Fibroblast of peridontal ligament (primary cell): ENCODE measurements at regions not wholly inside any gene's neighbourhood (a gene's known extent, or its start where the extent isn't known, plus 50 kb on each side); places are given as distances from the start of the nearest gene placed in this dataset.
"Not testable (repeated sequence)": the region's sequence is repeated elsewhere in the genome, so short reads cannot be mapped to it uniquely, and the experiment has no call there.

Source experiments
- DNase-seq: peaks from one replicate; pipeline ENCODE4 v3.0.0-alpha.2; 2010; ENCODE audit errors: extremely low read depth

GRCh38 chr13:65309906-65310305 is 1920.2 kb downstream of the PCDH9 start:
- DNase-seq: no peak

GRCh38 chr13:65308729-65309128 is 1921.4 kb downstream of the PCDH9 start:
- not testable (repeated sequence) for DNase-seq

GRCh38 chr13:65307056-65307455 is 1923.1 kb downstream of the PCDH9 start:
- no peak for DNase-seq

- DNase-seq: no peak
These were observed 1927.4 kb downstream of the PCDH9 start for GRCh38 chr13:65302691-65303090.

GRCh38 chr13:65301506-65301905 is 1928.6 kb downstream of the PCDH9 start:
- no peak for DNase-seq

- no peak for DNase-seq
These were observed 1929.9 kb downstream of the PCDH9 start for GRCh38 chr13:65300220-65300619.

GRCh38 chr13:65293530-65294198 is 1936.5 kb downstream of the PCDH9 start:
- DNase-seq: no peak

- peak; percentile 0 for DNase-seq
These were observed 1937.6 kb downstream of the PCDH9 start for GRCh38 chr13:65292488-65292901.

- DNase-seq: no peak
These were observed 1942.7 kb downstream of the PCDH9 start for GRCh38 chr13:65287405-65287804.

- no peak for DNase-seq
These were observed 1954.1 kb downstream of the PCDH9 start for GRCh38 chr13:65275838-65276630.

- DNase-seq: no peak
These were observed 1955.0 kb downstream of the PCDH9 start for GRCh38 chr13:65275108-65275507.

- DNase-seq: not testable (repeated sequence)
These were observed 1956.2 kb downstream of the PCDH9 start for GRCh38 chr13:65273811-65274420.

- DNase-seq: no peak
These were observed 1962.1 kb downstream of the PCDH9 start for GRCh38 chr13:65268009-65268408.

GRCh38 chr13:65265988-65266387 is 1964.1 kb downstream of the PCDH9 start:
- no peak for DNase-seq

- no peak for DNase-seq
These were observed 1966.1 kb downstream of the PCDH9 start for GRCh38 chr13:65264066-65264465.

GRCh38 chr13:65260946-65261891 is 1968.9 kb downstream of the PCDH9 start:
- DNase-seq: no peak

- no peak for DNase-seq
These were observed 1989.4 kb downstream of the PCDH9 start for GRCh38 chr13:65240773-65241172.

- no peak for DNase-seq
These were observed 1993.2 kb downstream of the PCDH9 start for GRCh38 chr13:65236841-65237418.

GRCh38 chr13:65217471-65217995 is 2012.6 kb downstream of the PCDH9 start:
- DNase-seq: no peak

GRCh38 chr13:65202845-65203244 is 2027.3 kb downstream of the PCDH9 start:
- not testable (repeated sequence) for DNase-seq

- no peak for DNase-seq
These were observed 2041.4 kb downstream of the PCDH9 start for GRCh38 chr13:65188721-65189120.
